Umbilical cord (tissue), 1 donor: ENCODE measurements at regions not wholly inside any gene's neighbourhood (a gene's known extent, or its start where the extent isn't known, plus 50 kb on each side); places are given as distances from the start of the nearest gene placed in this dataset.

Source experiments
- DNase-seq: peaks from one replicate; pipeline ENCODE4 v3.0.0-alpha.2; 2015; ENCODE audit warnings: low spot score

- DNase-seq, result no peak
These were observed 55.2 kb downstream of the IRX2 start for GRCh38 chr5:2696156-2696807.

GRCh38 chr5:2695200-2695891 lies 56.1 kb downstream of the IRX2 start:
- DNase-seq, result no peak

- DNase-seq, result no peak
These were observed 59.9 kb downstream of the IRX2 start for GRCh38 chr5:2691530-2691929.

GRCh38 chr5:2690293-2690692 lies 61.2 kb downstream of the IRX2 start:
- no peak for DNase-seq

GRCh38 chr5:2688586-2688985 lies 62.9 kb downstream of the IRX2 start:
- DNase-seq, result no peak

- DNase-seq, result no peak
These were observed 63.7 kb downstream of the IRX2 start for GRCh38 chr5:2687746-2688145.

GRCh38 chr5:2686321-2687124 lies 65.0 kb downstream of the IRX2 start:
- no peak for DNase-seq

GRCh38 chr5:2685651-2686272 lies 65.7 kb downstream of the IRX2 start:
- DNase-seq, result no peak

GRCh38 chr5:2684606-2685005 lies 66.9 kb downstream of the IRX2 start:
- DNase-seq, result no peak

- DNase-seq, result no peak
These were observed 67.8 kb downstream of the IRX2 start for GRCh38 chr5:2683720-2684119.

GRCh38 chr5:2681476-2681875 lies 70.0 kb downstream of the IRX2 start:
- no peak for DNase-seq

- DNase-seq, result no peak
These were observed 70.5 kb downstream of the IRX2 start for GRCh38 chr5:2680979-2681378.

GRCh38 chr5:2677689-2678088 lies 73.8 kb downstream of the IRX2 start:
- DNase-seq, result no peak

GRCh38 chr5:2675548-2675947 lies 75.9 kb downstream of the IRX2 start:
- no peak for DNase-seq

GRCh38 chr5:2674456-2674855 lies 77.0 kb downstream of the IRX2 start:
- DNase-seq, result no peak

- DNase-seq, result no peak
These were observed 80.5 kb downstream of the IRX2 start for GRCh38 chr5:2670940-2671339.

GRCh38 chr5:2669913-2670312 lies 81.6 kb downstream of the IRX2 start:
- no peak for DNase-seq

GRCh38 chr5:2669259-2669658 lies 82.2 kb downstream of the IRX2 start:
- DNase-seq, result no peak

GRCh38 chr5:2666081-2666480 lies 85.4 kb downstream of the IRX2 start:
- DNase-seq, result peak; percentile 17

GRCh38 chr5:2663489-2663888 lies 88.0 kb downstream of the IRX2 start:
- DNase-seq, result no peak

- DNase-seq, result no peak
These were observed 91.2 kb downstream of the IRX2 start for GRCh38 chr5:2660315-2660714.

GRCh38 chr5:2658881-2659470 lies 92.5 kb downstream of the IRX2 start:
- DNase-seq, result peak; percentile 14
